Skeletal muscle satellite cell (primary cell): ENCODE measurements at regions not wholly inside any gene's neighbourhood (a gene's known extent, or its start where the extent isn't known, plus 50 kb on each side); places are given as distances from the start of the nearest gene placed in this dataset.

Source experiments
- H3K27me3 ChIP-seq: 2 replicates; pipeline ENCODE4 v1.7.0; 2013; ENCODE audit warnings: low read length; ENCODE audit not compliant: control insufficient read depth, insufficient read depth
- H3K36me3 ChIP-seq: 2 replicates; pipeline ENCODE4 v1.7.0; 2013; ENCODE audit warnings: mild to moderate bottlenecking, control low read depth, low read length; ENCODE audit not compliant: insufficient read depth
- H3K4me1 ChIP-seq: 2 replicates; pipeline ENCODE4 v1.7.0; 2013; ENCODE audit warnings: low read length; ENCODE audit not compliant: control insufficient read depth, insufficient read depth
- H3K4me2 ChIP-seq: 2 replicates; pipeline ENCODE4 v1.7.0; 2013; ENCODE audit warnings: mild to moderate bottlenecking, low read length
- H3K4me3 ChIP-seq: 2 replicates; pipeline ENCODE4 v1.7.0; 2013; ENCODE audit warnings: low read length
- H3K9ac ChIP-seq: 2 replicates; pipeline ENCODE4 v1.7.0; 2013; ENCODE audit warnings: mild to moderate bottlenecking, low read depth, low read length, moderate library complexity
- H3K9me3 ChIP-seq: replicated peaks from 2 replicates; pipeline ENCODE4 v1.7.0; 2013; ENCODE audit warnings: mild to moderate bottlenecking, control low read depth, low read length

- H3K9me3 ChIP-seq = no peaks in the 10 kb centered on the region
- no peaks in the 10 kb centered on the region for H3K4me1 ChIP-seq
- no peaks in the 10 kb centered on the region for H3K36me3 ChIP-seq
- H3K4me2 ChIP-seq = no peak overlapping the region
- H3K9ac ChIP-seq = no peak overlapping the region
- no peak overlapping the region for H3K4me3 ChIP-seq
- no peaks in the 10 kb centered on the region for H3K27me3 ChIP-seq
Observed at GRCh38 chr6:14423330-14423729, 305.8 kb downstream of the CD83 start.

- H3K9me3 ChIP-seq = no peaks in the 10 kb centered on the region
- H3K4me3 ChIP-seq = no peak overlapping the region
- H3K36me3 ChIP-seq = no peaks in the 10 kb centered on the region
- no peaks in the 10 kb centered on the region for H3K27me3 ChIP-seq
- H3K9ac ChIP-seq = no peak overlapping the region
- no peaks in the 10 kb centered on the region for H3K4me1 ChIP-seq
- H3K4me2 ChIP-seq = no peak overlapping the region
Observed at GRCh38 chr6:14423955-14424354, 306.4 kb downstream of the CD83 start.

- Histone ChIP-seq H3K9ac (no peak overlapping the region), H3K27me3 (no peaks in the 10 kb centered on the region), H3K36me3 (no peaks in the 10 kb centered on the region), H3K4me1 (no peaks in the 10 kb centered on the region), H3K9me3 (no peaks in the 10 kb centered on the region), H3K4me2 (no peak overlapping the region), H3K4me3 (no peak overlapping the region)
Observed at GRCh38 chr6:14425805-14426204, 308.2 kb downstream of the CD83 start.

- Histone ChIP-seq H3K4me1 (no peaks in the 10 kb centered on the region), H3K4me3 (no peak overlapping the region), H3K9me3 (no peaks in the 10 kb centered on the region)
Observed at GRCh38 chr6:14426281-14426680, 308.7 kb downstream of the CD83 start.

GRCh38 chr6:14428269-14428668 lies 310.7 kb downstream of the CD83 start:
- H3K36me3 ChIP-seq = no peaks in the 10 kb centered on the region
- H3K27me3 ChIP-seq = no peaks in the 10 kb centered on the region
- H3K4me1 ChIP-seq = no peaks in the 10 kb centered on the region
- H3K9ac ChIP-seq = no peak overlapping the region
- H3K4me2 ChIP-seq = no peak overlapping the region
- H3K9me3 ChIP-seq = no peaks in the 10 kb centered on the region
- H3K4me3 ChIP-seq = no peak overlapping the region

More at GRCh38 chr6:14426281-14426680, 308.7 kb downstream of the CD83 start:
- Histone ChIP-seq H3K27me3 (no peaks in the 10 kb centered on the region), H3K9ac (no peak overlapping the region), H3K4me2 (no peak overlapping the region), H3K36me3 (no peaks in the 10 kb centered on the region)

- H3K4me2 ChIP-seq = no peak overlapping the region
- H3K27me3 ChIP-seq = no peaks in the 10 kb centered on the region
- H3K9ac ChIP-seq = no peak overlapping the region
- no peaks in the 10 kb centered on the region for H3K4me1 ChIP-seq
- no peaks in the 10 kb centered on the region for H3K36me3 ChIP-seq
- H3K9me3 ChIP-seq = no peaks in the 10 kb centered on the region
- H3K4me3 ChIP-seq = no peak overlapping the region
Observed at GRCh38 chr6:14429396-14429795, 311.8 kb downstream of the CD83 start.

- H3K9ac ChIP-seq = no peak overlapping the region
- H3K9me3 ChIP-seq = no peaks in the 10 kb centered on the region
- no peaks in the 10 kb centered on the region for H3K27me3 ChIP-seq
Observed at GRCh38 chr6:14430218-14430617, 312.6 kb downstream of the CD83 start.

GRCh38 chr6:14431385-14432330 lies 314.1 kb downstream of the CD83 start:
- H3K4me3 ChIP-seq = no peak overlapping the region
- no peak overlapping the region for H3K9ac ChIP-seq
- H3K9me3 ChIP-seq = no peaks in the 10 kb centered on the region
- no peak overlapping the region for H3K4me2 ChIP-seq
- no peaks in the 10 kb centered on the region for H3K4me1 ChIP-seq
- no peaks in the 10 kb centered on the region for H3K36me3 ChIP-seq
- H3K27me3 ChIP-seq = no peaks in the 10 kb centered on the region

More at GRCh38 chr6:14430218-14430617, 312.6 kb downstream of the CD83 start:
- no peaks in the 10 kb centered on the region for H3K36me3 ChIP-seq
- H3K4me2 ChIP-seq = no peak overlapping the region
- H3K4me3 ChIP-seq = no peak overlapping the region
- H3K4me1 ChIP-seq = no peaks in the 10 kb centered on the region

GRCh38 chr6:14434916-14435690 lies 317.5 kb downstream of the CD83 start:
- Histone ChIP-seq H3K36me3 (no peaks in the 10 kb centered on the region), H3K9me3 (no peaks in the 10 kb centered on the region), H3K4me2 (no peak overlapping the region), H3K4me1 (no peaks in the 10 kb centered on the region), H3K9ac (no peak overlapping the region), H3K27me3 (no peaks in the 10 kb centered on the region), H3K4me3 (no peak overlapping the region)

GRCh38 chr6:14436592-14437132 lies 319.1 kb downstream of the CD83 start:
- Histone ChIP-seq H3K36me3 (no peaks in the 10 kb centered on the region), H3K9ac (no peak overlapping the region), H3K4me1 (peaks cover 4% of the 10 kb centered on the region), H3K4me3 (no peak overlapping the region), H3K4me2 (no peak overlapping the region), H3K9me3 (no peaks in the 10 kb centered on the region), H3K27me3 (no peaks in the 10 kb centered on the region)

GRCh38 chr6:14439419-14439818 lies 321.8 kb downstream of the CD83 start:
- no peaks in the 10 kb centered on the region for H3K36me3 ChIP-seq
- H3K4me2 ChIP-seq = no peak overlapping the region
- no peaks in the 10 kb centered on the region for H3K27me3 ChIP-seq
- H3K4me1 ChIP-seq = peaks cover 4% of the 10 kb centered on the region
- H3K9me3 ChIP-seq = no peaks in the 10 kb centered on the region
- no peak overlapping the region for H3K4me3 ChIP-seq
- H3K9ac ChIP-seq = no peak overlapping the region
